MM.1S (cell line): ENCODE measurements at regions not wholly inside any gene's neighbourhood (a gene's known extent, or its start where the extent isn't known, plus 50 kb on each side); places are given as distances from the start of the nearest gene placed in this dataset.

Experiments used
- DNase-seq: peaks from one replicate; pipeline ENCODE4 v3.0.0-alpha.2; 2015
- H2AFZ ChIP-seq: fragments of 300-600 bp; sonication (generic); 2 replicates; pipeline ENCODE4 v1.6.0; 2016; ENCODE audit warnings: antibody characterized with exemption, low read length
- H3F3A ChIP-seq: fragments of 300-600 bp; sonication (generic); 2 replicates; pipeline ENCODE4 v1.6.1; 2016; ENCODE audit warnings: mild to moderate bottlenecking, antibody characterized with exemption, low read length, moderate library complexity, mixed read lengths; ENCODE audit not compliant: insufficient read depth
- H3K27ac ChIP-seq: fragments of 300-600 bp; sonication (generic); 2 replicates; pipeline ENCODE4 v1.5.1; 2016; ENCODE audit warnings: mild to moderate bottlenecking, low read length
- H3K27me3 ChIP-seq: fragments of 300-600 bp; sonication (generic); replicated peaks from 2 replicates; pipeline ENCODE4 v1.6.0; 2016; ENCODE audit warnings: low read length; ENCODE audit not compliant: insufficient read depth
- H3K36me3 ChIP-seq: fragments of 300-600 bp; sonication (generic); replicated peaks from 2 replicates; pipeline ENCODE4 v1.6.1; 2016; ENCODE audit warnings: mild to moderate bottlenecking, low read length, mixed read lengths; ENCODE audit not compliant: insufficient read depth
- H3K4me1 ChIP-seq: fragments of 300-600 bp; sonication (generic); 2 replicates; pipeline ENCODE4 v1.6.1; 2016; ENCODE audit warnings: low read length, mixed read lengths
- H3K4me2 ChIP-seq: fragments of 300-600 bp; sonication (generic); 2 replicates; pipeline ENCODE4 v1.6.0; 2016; ENCODE audit warnings: low read depth, low read length
- H3K4me3 ChIP-seq: fragments of 300-600 bp; sonication (generic); 2 replicates; pipeline ENCODE4 v1.5.1; 2016; ENCODE audit warnings: low read length, mixed read lengths
- H3K79me2 ChIP-seq: fragments of 300-600 bp; sonication (generic); 2 replicates; pipeline ENCODE4 v1.6.1; 2016; ENCODE audit warnings: mixed run types, low read length, mixed read lengths
- H3K9ac ChIP-seq: fragments of 300-600 bp; sonication (generic); 2 replicates; pipeline ENCODE4 v1.6.1; 2016; ENCODE audit warnings: low read length, mixed read lengths
- H3K9me2 ChIP-seq: fragments of 300-600 bp; sonication (generic); replicated peaks from 2 replicates; pipeline ENCODE4 v1.6.1; 2016; ENCODE audit warnings: mild to moderate bottlenecking, low read length, mixed read lengths; ENCODE audit not compliant: insufficient read depth
- H3K9me3 ChIP-seq: fragments of 300-600 bp; sonication (generic); replicated peaks from 2 replicates; pipeline ENCODE4 v1.6.1; 2016; ENCODE audit warnings: mild to moderate bottlenecking, low read length, mixed read lengths; ENCODE audit not compliant: insufficient read depth
- H4K20me1 ChIP-seq: fragments of 300-600 bp; sonication (generic); 2 replicates; pipeline ENCODE4 v1.6.1; 2016; ENCODE audit warnings: mild to moderate bottlenecking, low read length, moderate library complexity, mixed read lengths; ENCODE audit not compliant: insufficient read depth
- CTCF ChIP-seq: fragments of 300-600 bp; sonication (generic); IDR thresholded peaks from 2 replicates; pipeline ENCODE4 v1.5.1; 2016; ENCODE audit warnings: antibody characterized with exemption, low read length, mixed read lengths
- EZH2 ChIP-seq: fragments of 300-600 bp; sonication (generic); optimal IDR thresholded peaks from 2 replicates; pipeline ENCODE3; 2017; ENCODE audit warnings: low read depth, mild to moderate bottlenecking, antibody characterized with exemption, low read length, mixed read lengths
- EZH2phosphoT487 ChIP-seq: fragments of 300-600 bp; sonication (generic); IDR thresholded peaks from 2 replicates; pipeline ENCODE4 v1.6.1; 2018; ENCODE audit warnings: antibody characterized with exemption, low read length

GRCh38 chr9:135022191-135022870, 65.1 kb upstream of the OLFM1 start:
- H3K79me2 ChIP-seq: no peaks in the 10 kb centered on the region
- H3K36me3 ChIP-seq: no peaks in the 10 kb centered on the region
- no peak overlapping the region for H3K4me2 ChIP-seq
- DNase-seq: no peak
- no peak overlapping the region for H3K9ac ChIP-seq
- TF ChIP-seq EZH2phosphoT487: no peak
- TF ChIP-seq CTCF: no peak
- no peak for TF ChIP-seq EZH2
- peaks cover 93% of the 10 kb centered on the region for H3K27me3 ChIP-seq
- no peaks in the 10 kb centered on the region for H4K20me1 ChIP-seq
- H2AFZ ChIP-seq: no peak overlapping the region
- no peaks in the 10 kb centered on the region for H3K9me3 ChIP-seq
- H3F3A ChIP-seq: no peaks in the 10 kb centered on the region
- no peaks in the 10 kb centered on the region for H3K4me1 ChIP-seq
- H3K4me3 ChIP-seq: no peak overlapping the region
- no peaks in the 10 kb centered on the region for H3K9me2 ChIP-seq
- H3K27ac ChIP-seq: no peak overlapping the region

GRCh38 chr9:135023088-135023785, 64.2 kb upstream of the OLFM1 start:
- H3K27ac ChIP-seq: no peak overlapping the region
- DNase-seq: no peak
- TF ChIP-seq EZH2phosphoT487 (no peak), CTCF (no peak), EZH2 (no peak)
- no peaks in the 10 kb centered on the region for H3K4me1 ChIP-seq
- H3K9me3 ChIP-seq: no peaks in the 10 kb centered on the region
- H4K20me1 ChIP-seq: no peaks in the 10 kb centered on the region
- no peaks in the 10 kb centered on the region for H3K9me2 ChIP-seq
- no peak overlapping the region for H2AFZ ChIP-seq
- peaks cover 96% of the 10 kb centered on the region for H3K27me3 ChIP-seq
- H3K79me2 ChIP-seq: no peaks in the 10 kb centered on the region
- H3K4me2 ChIP-seq: no peak overlapping the region
- no peak overlapping the region for H3K4me3 ChIP-seq
- no peaks in the 10 kb centered on the region for H3F3A ChIP-seq
- no peak overlapping the region for H3K9ac ChIP-seq
- H3K36me3 ChIP-seq: no peaks in the 10 kb centered on the region

GRCh38 chr9:135023786-135024405, 63.6 kb upstream of the OLFM1 start:
- Histone ChIP-seq H3K4me3 (no peak overlapping the region), H2AFZ (no peak overlapping the region), H3K4me2 (no peak overlapping the region), H3K27me3 (peaks cover 99% of the 10 kb centered on the region), H3K36me3 (no peaks in the 10 kb centered on the region), H3K9ac (no peak overlapping the region), H3F3A (no peaks in the 10 kb centered on the region), H3K27ac (no peak overlapping the region), H3K9me2 (no peaks in the 10 kb centered on the region), H3K79me2 (no peaks in the 10 kb centered on the region), H3K9me3 (no peaks in the 10 kb centered on the region), H4K20me1 (no peaks in the 10 kb centered on the region), H3K4me1 (no peaks in the 10 kb centered on the region)
- TF ChIP-seq EZH2phosphoT487 (no peak), CTCF (no peak), EZH2 (no peak)
- DNase-seq: no peak
